ENCODE measurements at regions not wholly inside any gene's neighbourhood (a gene's known extent, or its start where the extent isn't known, plus 50 kb on each side); places are given as distances from the start of the nearest gene placed in this dataset.
"Not testable (repeated sequence)": the region's sequence is repeated elsewhere in the genome, so short reads cannot be mapped to it uniquely, and the experiment has no call there.

DNA sequence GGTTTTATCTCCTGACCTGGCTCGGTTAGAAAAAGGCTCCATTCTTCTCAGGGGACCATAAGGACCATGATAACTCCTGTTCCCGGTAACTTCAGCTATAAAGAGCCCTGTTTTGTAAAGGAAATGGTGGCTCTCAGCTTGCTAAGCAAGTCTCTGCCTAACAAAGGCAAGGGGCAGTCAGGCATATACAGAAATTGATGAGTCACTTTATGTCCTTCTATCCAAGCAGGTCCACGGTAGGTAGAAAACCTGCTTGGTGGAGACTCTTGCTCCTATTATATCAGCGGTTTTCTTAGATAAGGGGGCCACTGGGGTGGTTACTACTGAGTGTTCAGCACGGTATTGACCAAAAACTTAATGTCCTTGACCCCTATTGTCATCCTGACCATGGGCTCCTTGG is 203.0 kb upstream of the KLF8 start:
- ChIA-PET POLR2A (no interaction called here), CTCF (interaction anchor here (1.3 kb wide), 1 partner anchor 32 kb away, joined by 4 read pairs; no protein-coding TSS in a partner anchor)
- no peak for DNase-seq (ENCODE audit: extremely low spot score)

GRCh38 chrX:56029691-56030090 is 202.5 kb upstream of the KLF8 start:
- POLR2A ChIA-PET = no interaction called here
- no peak for DNase-seq (ENCODE audit: extremely low spot score)
- CTCF ChIA-PET = interaction anchor here (1.3 kb wide), 1 partner anchor 33 kb away, joined by 4 read pairs; no protein-coding TSS in a partner anchor
- TF ChIP-seq, protein P1, sequence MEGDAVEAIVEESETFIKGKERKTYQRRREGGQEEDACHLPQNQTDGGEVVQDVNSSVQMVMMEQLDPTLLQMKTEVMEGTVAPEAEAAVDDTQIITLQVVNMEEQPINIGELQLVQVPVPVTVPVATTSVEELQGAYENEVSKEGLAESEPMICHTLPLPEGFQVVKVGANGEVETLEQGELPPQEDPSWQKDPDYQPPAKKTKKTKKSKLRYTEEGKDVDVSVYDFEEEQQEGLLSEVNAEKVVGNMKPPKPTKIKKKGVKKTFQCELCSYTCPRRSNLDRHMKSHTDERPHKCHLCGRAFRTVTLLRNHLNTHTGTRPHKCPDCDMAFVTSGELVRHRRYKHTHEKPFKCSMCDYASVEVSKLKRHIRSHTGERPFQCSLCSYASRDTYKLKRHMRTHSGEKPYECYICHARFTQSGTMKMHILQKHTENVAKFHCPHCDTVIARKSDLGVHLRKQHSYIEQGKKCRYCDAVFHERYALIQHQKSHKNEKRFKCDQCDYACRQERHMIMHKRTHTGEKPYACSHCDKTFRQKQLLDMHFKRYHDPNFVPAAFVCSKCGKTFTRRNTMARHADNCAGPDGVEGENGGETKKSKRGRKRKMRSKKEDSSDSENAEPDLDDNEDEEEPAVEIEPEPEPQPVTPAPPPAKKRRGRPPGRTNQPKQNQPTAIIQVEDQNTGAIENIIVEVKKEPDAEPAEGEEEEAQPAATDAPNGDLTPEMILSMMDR (IDR thresholded peaks at IDR 0.05; ENCODE audit: control extremely low read depth, extremely low read depth, low read depth, missing control alignments) = no peak

More for the DNA sequence above, 203.0 kb upstream of the KLF8 start:
- TF ChIP-seq, protein P1 (IDR thresholded peaks at IDR 0.05; ENCODE audit: control extremely low read depth, extremely low read depth, low read depth, missing control alignments) = no peak

DNA sequence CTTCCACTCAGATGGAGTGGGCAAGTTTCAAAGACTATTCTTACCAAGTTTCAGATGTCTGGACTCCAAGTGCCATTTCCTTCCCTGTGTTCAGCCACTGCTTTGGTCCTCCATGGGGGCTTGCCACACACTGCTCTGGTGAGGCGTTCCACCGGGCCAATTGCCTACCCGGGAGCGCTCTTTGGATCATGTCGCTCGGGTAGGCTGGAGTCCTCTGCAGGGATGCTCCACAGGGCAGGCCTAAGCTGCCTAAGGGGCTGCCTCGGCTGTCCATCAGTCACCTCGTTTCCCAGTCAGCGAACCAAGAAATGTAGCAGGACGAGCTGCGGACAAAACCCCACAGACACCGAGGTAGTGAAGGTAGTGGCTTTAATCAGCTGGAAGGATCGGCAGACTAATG is 200.7 kb upstream of the KLF8 start:
- ChIA-PET CTCF (no interaction called here), POLR2A (no interaction called here)
- no peak for DNase-seq (ENCODE audit: extremely low spot score)
- TF ChIP-seq, protein P1 (IDR thresholded peaks at IDR 0.05; ENCODE audit: control extremely low read depth, extremely low read depth, low read depth, missing control alignments) = no peak

- TF ChIP-seq, protein P1 (IDR thresholded peaks at IDR 0.05; ENCODE audit: control extremely low read depth, extremely low read depth, low read depth, missing control alignments) = no peak
- ChIA-PET POLR2A (no interaction called here), CTCF (no interaction called here)
- no peak for DNase-seq (ENCODE audit: extremely low spot score)
Measured at GRCh38 chrX:56033495-56034180, 198.5 kb upstream of the KLF8 start.

DNA sequence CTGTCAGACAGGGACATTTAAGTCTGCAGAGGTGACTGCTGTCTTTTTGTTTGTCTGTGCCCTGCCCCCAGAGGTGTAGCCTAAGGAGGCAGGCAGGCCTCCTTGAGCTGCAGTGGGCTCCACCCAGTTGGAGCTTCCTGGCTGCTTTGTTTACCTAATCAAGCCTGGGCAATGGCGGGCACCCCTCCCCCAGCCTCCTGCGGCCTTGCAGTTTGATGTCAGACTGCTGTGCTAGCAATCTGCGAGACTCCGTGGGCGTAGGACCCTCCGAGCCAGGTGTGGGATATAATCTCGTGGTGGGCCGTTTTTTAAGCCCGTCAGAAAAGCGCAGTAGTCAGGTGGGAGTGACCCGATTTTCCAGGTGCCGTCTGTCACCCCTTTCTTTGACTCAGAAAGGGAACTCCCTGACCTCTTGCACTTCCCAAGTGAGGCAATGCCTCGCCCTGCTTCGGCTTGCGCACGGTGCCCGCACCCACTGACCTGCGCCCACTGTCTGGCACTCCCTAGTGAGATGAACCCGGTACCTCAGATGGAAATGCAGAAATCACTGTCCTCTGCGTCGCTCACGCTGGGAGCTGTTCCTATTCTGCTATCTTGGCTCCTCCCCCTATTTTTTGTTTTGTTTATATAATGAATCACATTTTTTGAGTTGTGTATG is 179.4 kb upstream of the KLF8 start:
- POLR2A ChIA-PET; DNase-seq (ENCODE audit: extremely low spot score); CTCF ChIA-PET: not testable (repeated sequence)

DNA sequence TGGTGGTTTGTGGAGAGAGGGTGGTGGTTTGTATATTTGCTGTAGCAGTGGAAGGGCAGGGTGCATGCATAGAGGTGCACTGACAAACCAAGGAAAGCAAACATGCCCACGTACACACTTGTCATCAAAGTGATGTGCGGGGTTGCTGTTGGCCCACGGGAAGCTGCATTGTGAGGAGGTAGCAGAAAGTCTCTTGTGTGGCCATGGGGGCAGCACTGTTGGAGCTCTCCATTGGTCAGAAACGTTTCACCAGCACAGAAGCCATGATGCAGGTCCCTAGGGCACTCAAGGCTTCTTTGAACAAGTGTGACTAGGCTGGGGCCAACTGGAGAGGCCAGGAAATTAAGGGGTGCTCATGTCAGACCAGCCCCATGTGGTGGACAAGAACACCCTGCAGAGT is 174.8 kb upstream of the KLF8 start:
- TF ChIP-seq, protein P1 (IDR thresholded peaks at IDR 0.05; ENCODE audit: control extremely low read depth, extremely low read depth, low read depth, missing control alignments) = no peak
- ChIA-PET CTCF (no interaction called here), POLR2A (no interaction called here)
- no peak for DNase-seq (ENCODE audit: extremely low spot score)

- POLR2A ChIA-PET = no interaction called here
Measured at GRCh38 chrX:56066016-56066415, 166.1 kb upstream of the KLF8 start.

More at GRCh38 chrX:56066016-56066415, 166.1 kb upstream of the KLF8 start:
- CTCF ChIA-PET = no interaction called here
- TF ChIP-seq, protein P1 (IDR thresholded peaks at IDR 0.05; ENCODE audit: control extremely low read depth, extremely low read depth, low read depth, missing control alignments) = no peak
- no peak for DNase-seq (ENCODE audit: extremely low spot score)
